HG03460 (cell line): ENCODE measurements at regions not wholly inside any gene's neighbourhood (a gene's known extent, or its start where the extent isn't known, plus 50 kb on each side); places are given as distances from the start of the nearest gene placed in this dataset.
"Not testable (repeated sequence)": the region's sequence is repeated elsewhere in the genome, so short reads cannot be mapped to it uniquely, and the experiment has no call there.

ENCODE experiments used
- ATAC-seq: cut with Tn5 transposase; IDR thresholded peaks from one replicate; pipeline ENCODE4 v1.9.1; 2021; ENCODE audit not compliant: unreplicated experiment

GRCh38 chr1:54475357-54475881 is 69.2 kb upstream of the SSBP3 start:
- no peak for ATAC-seq

DNA sequence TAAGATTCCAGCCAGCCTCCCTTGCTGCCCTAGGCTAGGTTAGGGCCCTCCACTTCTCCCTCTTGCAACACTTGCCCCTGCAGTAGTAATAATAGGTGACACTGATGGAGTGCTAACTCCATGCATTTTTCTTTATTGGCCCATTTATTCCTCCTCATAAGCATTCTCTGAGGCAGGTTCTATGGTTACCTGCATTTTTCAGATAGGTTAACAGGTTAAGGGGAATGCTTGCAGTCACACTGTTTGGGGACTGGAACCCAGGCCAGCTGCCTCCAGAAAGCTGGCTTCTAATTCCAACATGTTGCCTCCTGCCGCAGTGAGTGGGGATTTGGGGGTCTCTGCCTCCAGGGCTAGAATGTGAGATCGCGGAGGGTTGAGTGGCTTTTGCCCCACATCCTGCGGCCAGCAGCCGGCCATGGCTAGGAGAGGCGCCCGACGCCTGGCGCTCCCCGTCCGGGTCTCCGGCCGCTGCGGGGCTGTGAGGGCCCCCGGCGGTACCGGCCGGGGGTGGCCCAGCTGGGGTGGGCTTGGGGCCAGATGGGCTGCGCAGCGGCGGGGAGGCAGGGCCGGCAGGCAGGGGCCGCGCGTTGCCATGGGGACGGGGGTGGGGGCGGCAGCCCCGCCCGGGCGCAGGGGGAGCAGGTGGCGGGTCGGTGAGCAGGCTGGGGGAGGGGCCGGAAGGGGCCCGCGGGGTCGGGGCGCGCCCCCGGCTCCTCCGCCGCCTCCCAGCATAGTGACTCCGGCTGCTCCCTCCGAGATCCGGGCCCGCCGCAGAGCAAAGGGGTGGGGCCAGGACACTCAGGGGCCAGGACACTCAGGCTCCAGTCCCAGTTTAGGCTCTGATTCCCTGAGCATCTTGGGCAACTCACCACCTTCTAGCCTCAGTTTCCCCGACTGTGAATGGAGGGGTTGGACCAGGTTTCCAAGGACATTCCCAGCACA is 68.4 kb upstream of the SSBP3 start:
- ATAC-seq: no peak

- ATAC-seq: no peak
These were observed 65.4 kb upstream of the SSBP3 start for GRCh38 chr1:54471588-54471987.

DNA sequence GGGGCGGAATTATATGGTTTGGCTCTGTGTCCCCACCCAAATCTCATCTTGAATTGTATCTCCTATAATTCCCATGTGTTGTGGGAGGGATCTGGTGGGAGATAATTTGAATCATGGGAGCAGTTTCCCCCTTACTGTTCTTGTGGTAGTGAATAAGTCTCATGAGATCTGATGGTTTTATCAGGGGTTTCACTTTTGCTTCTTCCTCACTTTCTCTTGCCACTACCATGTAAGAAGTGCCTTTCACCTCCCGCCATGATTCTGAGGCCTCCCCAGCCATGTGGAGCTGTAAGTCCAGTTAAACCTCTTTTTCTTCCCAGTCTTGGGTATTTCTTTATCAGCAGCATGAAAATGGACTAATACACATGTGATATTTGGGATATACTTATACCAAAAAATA is 63.2 kb upstream of the SSBP3 start:
- ATAC-seq: not testable (repeated sequence)

DNA sequence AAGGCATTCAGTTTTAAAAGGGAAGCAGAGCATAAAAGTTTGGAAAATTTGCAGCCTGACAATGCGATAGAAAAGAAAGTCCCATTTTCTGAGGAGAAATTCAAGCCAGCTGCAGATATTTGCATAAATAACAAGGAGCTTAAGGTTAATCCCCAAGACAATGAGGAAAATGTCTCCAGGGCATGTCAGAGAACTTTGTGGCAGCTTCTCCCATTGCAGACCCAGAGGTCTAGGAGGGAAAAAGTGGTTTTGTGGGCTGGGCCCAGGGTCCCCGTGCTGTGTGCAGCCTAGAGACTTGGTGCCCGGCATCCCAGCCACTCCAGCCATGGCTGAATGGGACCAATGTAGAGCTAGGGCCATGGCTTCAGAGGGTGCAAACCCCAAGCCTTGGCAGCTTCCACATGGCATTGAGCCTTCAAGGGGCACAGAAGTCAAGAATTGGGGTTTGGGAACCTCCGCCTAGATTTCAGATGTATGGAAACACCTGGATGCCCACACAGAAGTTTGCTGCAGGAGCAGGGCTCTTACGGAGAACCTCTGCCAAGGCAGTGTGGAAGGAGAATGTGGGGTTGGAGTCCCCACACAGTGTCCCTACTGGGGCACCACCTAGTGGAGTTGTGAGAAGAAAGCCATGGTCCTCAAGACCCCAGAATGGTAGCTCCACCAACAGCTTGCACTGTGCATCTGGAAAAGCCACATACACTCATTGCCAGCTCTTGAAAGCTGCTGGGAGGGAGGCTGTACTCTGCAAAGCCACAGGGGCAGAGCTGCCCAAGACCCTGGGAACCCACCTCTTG is 62.3 kb upstream of the SSBP3 start:
- not testable (repeated sequence) for ATAC-seq

DNA sequence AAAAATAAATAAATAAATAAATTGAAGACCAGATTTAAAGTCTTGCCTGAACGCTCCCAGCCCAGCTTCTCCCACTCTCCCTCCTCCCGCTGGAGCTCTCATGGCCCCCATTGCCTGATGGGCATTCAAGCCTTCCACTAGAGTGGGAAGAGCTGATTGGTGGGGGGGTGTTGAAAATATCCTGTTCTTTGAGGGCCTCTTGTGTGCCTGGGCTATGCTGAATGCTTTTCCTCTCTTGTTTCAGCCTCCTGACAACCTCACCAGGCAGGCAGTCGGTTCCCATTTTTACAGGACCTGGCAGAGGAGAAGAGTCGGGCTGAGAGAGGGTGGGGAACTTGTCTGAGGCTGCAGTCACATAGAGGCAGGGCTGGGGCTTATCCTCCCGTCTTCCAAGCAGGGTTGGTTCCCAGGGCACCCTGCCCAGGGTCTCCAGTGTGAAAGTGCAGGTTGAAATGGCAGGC is 59.2 kb upstream of the SSBP3 start:
- no peak for ATAC-seq

DNA sequence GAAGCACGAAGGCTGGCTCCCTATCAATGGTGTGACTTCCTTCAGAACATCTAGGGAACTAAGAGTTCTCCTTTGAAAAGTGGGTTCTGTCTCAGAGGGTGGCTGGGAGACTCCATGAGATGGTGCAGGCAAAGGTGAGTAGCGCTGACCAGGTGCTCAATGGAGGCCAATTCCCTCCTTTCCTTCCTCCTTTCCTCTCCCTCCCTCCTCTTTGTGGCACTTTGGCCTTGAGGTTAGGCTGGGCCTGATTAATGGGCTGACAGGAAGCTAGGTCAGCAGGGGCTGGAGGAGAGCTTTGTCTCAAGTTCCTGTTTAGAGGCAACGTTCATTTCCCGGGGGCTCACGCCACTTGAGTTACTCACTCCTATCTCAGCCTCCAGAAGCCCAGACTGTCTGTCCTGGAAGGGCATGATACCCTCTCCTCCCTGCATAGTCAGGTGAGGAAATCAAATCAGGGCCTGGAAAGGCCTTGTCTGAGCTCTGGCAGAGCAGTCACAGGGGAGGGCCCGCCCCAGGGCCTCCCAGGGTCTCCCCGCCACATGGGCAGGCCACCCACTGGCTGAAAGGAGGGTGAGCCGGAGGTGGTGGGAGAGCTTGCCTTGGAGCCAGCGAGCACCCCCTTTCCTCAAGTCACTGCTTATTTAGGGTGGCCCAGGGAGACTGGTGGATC is 58.4 kb upstream of the SSBP3 start:
- no peak for ATAC-seq

GRCh38 chr1:54464031-54464476 is 57.9 kb upstream of the SSBP3 start:
- no peak for ATAC-seq

GRCh38 chr1:54463259-54464030 is 57.3 kb upstream of the SSBP3 start:
- ATAC-seq: no peak

- ATAC-seq: no peak
These were observed 56.5 kb upstream of the SSBP3 start for GRCh38 chr1:54462597-54463258.

GRCh38 chr1:54461731-54462596 is 55.8 kb upstream of the SSBP3 start:
- ATAC-seq: no peak

DNA sequence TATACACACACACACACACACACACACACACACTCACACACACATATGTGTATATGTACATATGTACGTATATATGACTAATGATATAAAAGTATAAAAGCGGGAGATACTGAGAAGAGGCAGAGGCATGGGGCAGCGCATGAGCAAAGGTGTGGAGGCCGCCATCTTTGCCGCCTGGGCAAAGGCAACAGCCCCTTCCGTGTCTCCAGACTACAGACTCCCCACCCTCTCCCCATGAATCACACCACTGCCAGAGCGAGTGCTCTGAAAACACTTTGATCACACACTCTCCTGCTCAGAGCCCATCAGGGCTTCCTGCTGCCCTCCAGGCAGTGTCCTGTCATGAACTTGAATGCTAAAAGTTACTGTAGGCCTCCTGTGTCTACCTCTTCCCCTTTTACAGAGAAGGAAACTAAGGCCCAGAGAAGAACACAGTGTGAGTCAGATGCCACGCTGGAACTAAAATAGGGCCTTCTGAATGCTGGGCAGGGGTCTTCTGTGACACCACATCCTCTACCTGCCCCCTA is 54.7 kb upstream of the SSBP3 start:
- no peak for ATAC-seq

DNA sequence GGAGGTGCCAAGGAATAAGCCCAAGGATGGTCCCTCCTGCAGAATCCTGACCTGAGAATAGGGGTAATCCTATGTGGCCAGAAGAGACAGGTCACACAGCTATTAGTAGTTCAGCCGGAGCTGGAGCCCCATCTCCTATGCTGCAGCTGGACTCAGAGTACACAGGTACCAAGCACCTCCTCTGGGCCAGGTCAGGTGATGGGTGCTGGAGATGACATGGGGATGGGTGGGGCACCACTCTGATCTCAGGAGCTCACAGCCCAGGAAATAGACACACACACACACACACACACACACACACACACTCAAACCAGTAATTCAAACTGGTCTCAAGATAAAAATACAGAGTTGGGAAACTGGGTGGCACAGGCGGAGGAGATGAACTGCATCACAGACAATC is 54.2 kb upstream of the SSBP3 start:
- no peak for ATAC-seq

DNA sequence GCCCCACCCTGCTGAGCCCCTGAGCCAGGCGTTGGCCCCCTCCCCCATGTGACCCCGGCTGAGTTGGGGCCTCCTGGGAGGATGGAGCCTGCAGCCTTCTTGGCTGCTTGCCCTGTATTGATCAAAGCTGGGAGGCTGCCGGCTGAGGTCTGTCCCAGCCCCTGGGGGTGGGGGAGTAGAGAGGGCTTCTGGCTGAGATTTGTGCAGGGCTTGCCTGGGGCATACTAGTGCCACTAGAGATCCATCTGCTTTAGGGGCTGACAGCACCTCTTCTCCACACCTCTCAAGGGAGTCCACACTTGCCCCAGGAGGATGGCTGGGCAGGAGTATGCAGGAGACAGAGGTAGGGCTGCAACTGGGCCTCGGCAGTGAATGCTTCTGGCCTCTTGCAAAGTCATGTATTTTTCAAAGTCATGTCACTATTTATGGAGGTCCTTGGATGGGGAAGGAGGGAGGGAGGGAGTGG is 53.6 kb upstream of the SSBP3 start:
- no peak for ATAC-seq

DNA sequence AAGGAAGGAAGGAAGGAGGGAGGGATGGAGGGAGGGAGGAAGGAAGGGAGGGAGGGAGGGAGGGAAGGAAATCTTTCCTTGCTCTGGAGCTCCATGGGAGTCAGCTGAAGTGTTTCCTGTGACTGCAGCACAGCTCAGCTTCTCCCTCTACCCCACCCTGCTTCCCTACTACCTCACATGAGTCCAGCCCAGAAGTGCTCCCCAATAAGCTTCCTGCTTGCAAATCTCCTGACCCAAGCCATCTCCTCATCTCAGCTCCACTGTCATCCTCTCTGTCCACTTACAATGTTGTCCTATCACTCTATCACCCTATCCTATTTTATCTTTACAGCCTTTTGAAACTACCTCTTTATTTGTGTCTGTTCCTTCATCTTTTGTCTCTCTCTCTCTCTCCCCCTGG is 52.9 kb upstream of the SSBP3 start:
- ATAC-seq: no peak

- no peak for ATAC-seq
These were observed 50.8 kb upstream of the SSBP3 start for GRCh38 chr1:54456921-54457529.

GRCh38 chr1:54456361-54456760 is 50.2 kb upstream of the SSBP3 start:
- no peak for ATAC-seq
